ENCODE measurements at regions not wholly inside any gene's neighbourhood (a gene's known extent, or its start where the extent isn't known, plus 50 kb on each side); places are given as distances from the start of the nearest gene placed in this dataset.

DNA sequence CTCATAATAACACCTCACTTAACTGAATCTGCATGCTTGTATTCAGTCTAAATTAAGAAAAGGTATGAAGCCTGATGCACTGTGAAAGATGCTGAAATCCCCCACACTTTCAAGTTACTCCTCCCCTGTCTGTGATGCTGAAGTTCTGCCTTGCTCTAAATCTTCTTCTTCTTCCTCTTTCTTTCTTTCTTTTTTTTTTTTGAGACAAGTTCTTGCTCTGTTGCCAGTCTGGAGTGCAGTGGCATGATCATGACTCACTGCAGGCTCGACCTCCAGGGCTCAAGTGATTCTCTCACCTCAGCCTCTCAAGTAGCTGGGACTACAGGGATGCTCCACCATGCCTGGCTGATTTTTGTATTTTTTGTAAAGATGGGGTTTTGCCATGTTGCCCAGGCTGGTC, 231.0 kb upstream of the B3GALT2 start:
- TF ChIP-seq, protein P1, sequence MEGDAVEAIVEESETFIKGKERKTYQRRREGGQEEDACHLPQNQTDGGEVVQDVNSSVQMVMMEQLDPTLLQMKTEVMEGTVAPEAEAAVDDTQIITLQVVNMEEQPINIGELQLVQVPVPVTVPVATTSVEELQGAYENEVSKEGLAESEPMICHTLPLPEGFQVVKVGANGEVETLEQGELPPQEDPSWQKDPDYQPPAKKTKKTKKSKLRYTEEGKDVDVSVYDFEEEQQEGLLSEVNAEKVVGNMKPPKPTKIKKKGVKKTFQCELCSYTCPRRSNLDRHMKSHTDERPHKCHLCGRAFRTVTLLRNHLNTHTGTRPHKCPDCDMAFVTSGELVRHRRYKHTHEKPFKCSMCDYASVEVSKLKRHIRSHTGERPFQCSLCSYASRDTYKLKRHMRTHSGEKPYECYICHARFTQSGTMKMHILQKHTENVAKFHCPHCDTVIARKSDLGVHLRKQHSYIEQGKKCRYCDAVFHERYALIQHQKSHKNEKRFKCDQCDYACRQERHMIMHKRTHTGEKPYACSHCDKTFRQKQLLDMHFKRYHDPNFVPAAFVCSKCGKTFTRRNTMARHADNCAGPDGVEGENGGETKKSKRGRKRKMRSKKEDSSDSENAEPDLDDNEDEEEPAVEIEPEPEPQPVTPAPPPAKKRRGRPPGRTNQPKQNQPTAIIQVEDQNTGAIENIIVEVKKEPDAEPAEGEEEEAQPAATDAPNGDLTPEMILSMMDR (IDR thresholded peaks at IDR 0.05): no peak
- TF ChIP-seq EP300 (IDR thresholded peaks at IDR 0.05) (no peak), CBX8 (IDR thresholded peaks at IDR 0.05) (no peak), POLR2A (IDR thresholded peaks at IDR 0.05; ENCODE audit: low read length) (no peak), MYC (IDR thresholded peaks at IDR 0.05; ENCODE audit: borderline replicate concordance, low read length) (no peak), MAFK (IDR thresholded peaks at IDR 0.05; ENCODE audit: partially characterized antibody) (no peak), RNF2 (IDR thresholded peaks at IDR 0.05; ENCODE audit: borderline replicate concordance, low read depth) (no peak), NFE2L2 (conservative IDR thresholded peaks at IDR 0.05; ENCODE audit: low read length) (no peak), ZSCAN20 (CRISPR knock-in tag; IDR thresholded peaks at IDR 0.05) (no peak), MAZ (IDR thresholded peaks at IDR 0.05; ENCODE audit: borderline replicate concordance, low read depth, low read length) (no peak), SMC3 (IDR thresholded peaks at IDR 0.05) (no peak)

All from A549 (cell line).